BLaER1 treated with 17β-estradiol and CSF1 and Interleukin-3, amounts not matched to agents 10 nM and 100 nM (cell line): ENCODE measurements at regions not wholly inside any gene's neighbourhood (a gene's known extent, or its start where the extent isn't known, plus 50 kb on each side); places are given as distances from the start of the nearest gene placed in this dataset.

Experiments
- H3K27ac ChIP-seq, 11 experiments: shearing (Covaris generic); formaldehyde crosslinking; 2 replicates each; pipeline ENCODE4 v1.8.1; 2022
- H3K27me3 ChIP-seq, 11 experiments: shearing (Covaris generic); formaldehyde crosslinking; 2 replicates each; pipeline ENCODE4 v1.8.1; 2022
- H3K36me3 ChIP-seq, 11 experiments: shearing (Covaris generic); formaldehyde crosslinking; 2 replicates each; pipeline ENCODE4 v1.8.1; 2022
- H3K4me1 ChIP-seq, 10 experiments: shearing (Covaris generic); formaldehyde crosslinking; 2 replicates each; pipeline ENCODE4 v1.8.1; 2022
- H3K4me2 ChIP-seq, 11 experiments: shearing (Covaris generic); formaldehyde crosslinking; 2 replicates each; pipeline ENCODE4 v1.8.1; 2022
- H3K4me3 ChIP-seq, 10 experiments: shearing (Covaris generic); formaldehyde crosslinking; 2 replicates each; pipeline ENCODE4 v1.8.1; 2022
- H3K9ac ChIP-seq, 11 experiments: shearing (Covaris generic); formaldehyde crosslinking; 2 replicates each; pipeline ENCODE4 v1.8.1; 2022
- H3K9me3 ChIP-seq, 11 experiments: shearing (Covaris generic); formaldehyde crosslinking; replicated peaks in 1 of 11; 2 replicates each; pipeline ENCODE4 v1.8.1; 2022
- H4K20me1 ChIP-seq, 11 experiments: shearing (Covaris generic); formaldehyde crosslinking; 2 replicates each; pipeline ENCODE4 v1.8.1; 2022
- Cebpa-rat ChIP-seq, 11 experiments: shearing (Covaris generic); IDR thresholded peaks; 2 replicates each; pipeline ENCODE4 v1.8.1; 2022

GRCh38 chr2:19473350-19473749 is 114.9 kb upstream of the OSR1 start:
- Histone ChIP-seq H4K20me1 (peaks cover 0 to 11% (median 0%) of the 10 kb centered on the region in 11 experiments; a peak in 5 of 22 replicates), H3K4me1 (peaks cover 19 to 29% (median 26%) of the 10 kb centered on the region in 10 experiments), H3K27me3 (peaks cover 0 to 93% (median 26%) of the 10 kb centered on the region in 11 experiments; a peak in 16 of 22 replicates), H3K9me3 (peaks cover 0 to 8% (median 0%) of the 10 kb centered on the region in 11 experiments; a peak in 1 of 22 replicates), H3K4me3 (no peak overlapping the region), H3K36me3 (no peaks in the 10 kb centered on the region), H3K9ac (no peak overlapping the region), H3K4me2 (peak overlapping the region; percentile 65 to 85 (median 74)), H3K27ac (peak overlapping the region in 7 of 11 experiments; percentile 8 to 56 (median 46); a peak in 9 of 22 replicates)
- no peak for TF ChIP-seq Cebpa-rat (IDR thresholded peaks at IDR 0.05)

GRCh38 chr2:19472391-19472978 is 114.1 kb upstream of the OSR1 start:
- peaks cover 0 to 93% (median 26%) of the 10 kb centered on the region in 11 experiments; a peak in 16 of 22 replicates for H3K27me3 ChIP-seq
- no peak overlapping the region for H3K27ac ChIP-seq
- peaks cover 0 to 11% (median 0%) of the 10 kb centered on the region in 11 experiments; a peak in 5 of 22 replicates for H4K20me1 ChIP-seq
- H3K36me3 ChIP-seq: no peaks in the 10 kb centered on the region
- peaks cover 0 to 8% (median 0%) of the 10 kb centered on the region in 11 experiments; a peak in 1 of 22 replicates for H3K9me3 ChIP-seq
- peaks cover 19 to 29% (median 26%) of the 10 kb centered on the region in 10 experiments for H3K4me1 ChIP-seq
- H3K4me2 ChIP-seq: peak overlapping the region in 9 of 11 experiments; percentile 65 to 84 (median 74); a peak in 12 of 22 replicates
- H3K9ac ChIP-seq: no peak overlapping the region
- TF ChIP-seq Cebpa-rat (IDR thresholded peaks at IDR 0.05): no peak
- no peak overlapping the region for H3K4me3 ChIP-seq

- Histone ChIP-seq H3K9me3 (peaks cover 0 to 8% (median 0%) of the 10 kb centered on the region in 11 experiments; a peak in 1 of 22 replicates), H3K9ac (no peak overlapping the region), H3K27ac (no peak overlapping the region), H3K27me3 (peaks cover 0 to 93% (median 25%) of the 10 kb centered on the region in 11 experiments; a peak in 16 of 22 replicates), H4K20me1 (peaks cover 0 to 11% (median 0%) of the 10 kb centered on the region in 11 experiments; a peak in 5 of 22 replicates), H3K4me3 (no peak overlapping the region), H3K4me2 (no peak overlapping the region), H3K36me3 (no peaks in the 10 kb centered on the region), H3K4me1 (peaks cover 19 to 29% (median 26%) of the 10 kb centered on the region in 10 experiments)
- no peak for TF ChIP-seq Cebpa-rat (IDR thresholded peaks at IDR 0.05)
Observed at GRCh38 chr2:19471491-19471890, 113.1 kb upstream of the OSR1 start.

- H3K4me3 ChIP-seq: no peak overlapping the region
- H3K4me2 ChIP-seq: no peak overlapping the region
- no peaks in the 10 kb centered on the region for H4K20me1 ChIP-seq
- no peak overlapping the region for H3K9ac ChIP-seq
- no peak overlapping the region for H3K27ac ChIP-seq
- peaks cover 0 to 73% (median 0%) of the 10 kb centered on the region in 11 experiments; a peak in 9 of 22 replicates for H3K27me3 ChIP-seq
- H3K36me3 ChIP-seq: no peaks in the 10 kb centered on the region
- TF ChIP-seq Cebpa-rat (IDR thresholded peaks at IDR 0.05): no peak
- peaks cover 0 to 17% (median 5%) of the 10 kb centered on the region in 11 experiments; a peak in 8 of 22 replicates for H3K9me3 ChIP-seq
- no peaks in the 10 kb centered on the region for H3K4me1 ChIP-seq
Observed at GRCh38 chr2:19465978-19466377, 107.6 kb upstream of the OSR1 start.

- peaks cover 0 to 42% (median 0%) of the 10 kb centered on the region in 11 experiments; a peak in 5 of 22 replicates for H3K27me3 ChIP-seq
- no peaks in the 10 kb centered on the region for H3K4me1 ChIP-seq
- H3K9me3 ChIP-seq: peaks cover 0 to 17% (median 5%) of the 10 kb centered on the region in 11 experiments; a peak in 8 of 22 replicates
- no peaks in the 10 kb centered on the region for H4K20me1 ChIP-seq
- H3K36me3 ChIP-seq: no peaks in the 10 kb centered on the region
- no peak for TF ChIP-seq Cebpa-rat (IDR thresholded peaks at IDR 0.05)
- H3K4me2 ChIP-seq: no peak overlapping the region
- no peak overlapping the region for H3K9ac ChIP-seq
- H3K4me3 ChIP-seq: no peak overlapping the region
- H3K27ac ChIP-seq: no peak overlapping the region
Observed at GRCh38 chr2:19462256-19462645, 103.8 kb upstream of the OSR1 start.

- H3K27ac ChIP-seq: no peak overlapping the region
- no peaks in the 10 kb centered on the region for H3K36me3 ChIP-seq
- H3K9ac ChIP-seq: no peak overlapping the region
- no peak overlapping the region for H3K4me2 ChIP-seq
- TF ChIP-seq Cebpa-rat (IDR thresholded peaks at IDR 0.05): no peak
- H3K4me1 ChIP-seq: no peaks in the 10 kb centered on the region
- H3K4me3 ChIP-seq: no peak overlapping the region
- peaks cover 0 to 17% (median 5%) of the 10 kb centered on the region in 11 experiments; a peak in 8 of 22 replicates for H3K9me3 ChIP-seq
- peaks cover 0 to 37% (median 0%) of the 10 kb centered on the region in 11 experiments; a peak in 4 of 22 replicates for H3K27me3 ChIP-seq
- H4K20me1 ChIP-seq: no peaks in the 10 kb centered on the region
Observed at GRCh38 chr2:19461504-19462255, 103.3 kb upstream of the OSR1 start.

- no peaks in the 10 kb centered on the region for H3K4me1 ChIP-seq
- no peak overlapping the region for H3K4me2 ChIP-seq
- TF ChIP-seq Cebpa-rat (IDR thresholded peaks at IDR 0.05): no peak
Observed at GRCh38 chr2:19460761-19461160, 102.3 kb upstream of the OSR1 start.

GRCh38 chr2:19458427-19459003 is 100.1 kb upstream of the OSR1 start:
- peaks cover 12 to 16% (median 14%) of the 10 kb centered on the region in 11 experiments for H3K9me3 ChIP-seq
- H3K36me3 ChIP-seq: no peaks in the 10 kb centered on the region
- no peak for TF ChIP-seq Cebpa-rat (IDR thresholded peaks at IDR 0.05)
- H3K4me1 ChIP-seq: no peaks in the 10 kb centered on the region
- H3K4me2 ChIP-seq: no peak overlapping the region
- peaks cover 0 to 18% (median 0%) of the 10 kb centered on the region in 11 experiments; a peak in 4 of 22 replicates for H3K27me3 ChIP-seq
- H3K9ac ChIP-seq: no peak overlapping the region
- H3K27ac ChIP-seq: no peak overlapping the region
- no peaks in the 10 kb centered on the region for H4K20me1 ChIP-seq
- no peak overlapping the region for H3K4me3 ChIP-seq

More at GRCh38 chr2:19460761-19461160, 102.3 kb upstream of the OSR1 start:
- peaks cover 0 to 28% (median 0%) of the 10 kb centered on the region in 11 experiments; a peak in 4 of 22 replicates for H3K27me3 ChIP-seq
- H3K27ac ChIP-seq: no peak overlapping the region
- peaks cover 0 to 13% (median 5%) of the 10 kb centered on the region in 11 experiments; a peak in 8 of 22 replicates for H3K9me3 ChIP-seq
- no peak overlapping the region for H3K4me3 ChIP-seq
- H3K9ac ChIP-seq: no peak overlapping the region
- H3K36me3 ChIP-seq: no peaks in the 10 kb centered on the region
- H4K20me1 ChIP-seq: no peaks in the 10 kb centered on the region

- H3K36me3 ChIP-seq: no peaks in the 10 kb centered on the region
- no peak overlapping the region for H3K4me3 ChIP-seq
- no peak overlapping the region for H3K9ac ChIP-seq
- no peak overlapping the region for H3K4me2 ChIP-seq
- no peaks in the 10 kb centered on the region for H4K20me1 ChIP-seq
- H3K27ac ChIP-seq: no peak overlapping the region
- H3K4me1 ChIP-seq: no peaks in the 10 kb centered on the region
- peaks cover 12 to 21% (median 16%) of the 10 kb centered on the region in 11 experiments for H3K9me3 ChIP-seq
- TF ChIP-seq Cebpa-rat (IDR thresholded peaks at IDR 0.05): no peak
- peaks cover 0 to 18% (median 0%) of the 10 kb centered on the region in 11 experiments; a peak in 4 of 22 replicates for H3K27me3 ChIP-seq
Observed at GRCh38 chr2:19457809-19458208, 99.4 kb upstream of the OSR1 start.
